IMR-90 (cell line): ENCODE measurements at regions not wholly inside any gene's neighbourhood (a gene's known extent, or its start where the extent isn't known, plus 50 kb on each side); places are given as distances from the start of the nearest gene placed in this dataset.

Source experiments
- ATAC-seq: fragments of 200-7000 bp; cut with Tn5 transposase; 2 replicates; pipeline ENCODE4 v1.9.1; 2020; ENCODE audit warnings: low read depth, mild to moderate bottlenecking, moderate library complexity
- BruUV-seq: library from RNA; stranded (reverse); fragments of 400-500 nt; replicated peaks from 2 replicates; lab custom pipeline; 2021; lab: Mats Ljungman, UMichigan
- CTCF ChIA-PET: fragments of 300-600 bp; formaldehyde crosslinking; extraction: SDS; loops from one replicate; lab custom pipeline; 2021; ENCODE audit warnings: antibody characterized with exemption; lab: Yijun Ruan, JAX
- POLR2A ChIA-PET: fragments of 300-600 bp; sonication (Branson Sonifier 250); formaldehyde crosslinking; loops from one replicate; lab custom pipeline; 2022; ENCODE audit warnings: antibody characterized with exemption; ENCODE audit not compliant: unreplicated experiment; lab: Charles Lee
- DNase-seq: peaks from one replicate; pipeline ENCODE4 v3.0.0; 2013
- H2AFZ ChIP-seq: replicated peaks from 2 replicates; pipeline ENCODE3; 2013; ENCODE audit warnings: low read length, mild to moderate bottlenecking; ENCODE audit not compliant: poor library complexity
- H2AK5ac ChIP-seq: 2 replicates; pipeline ENCODE4 v1.6.1; 2013; ENCODE audit warnings: low read depth, low read length, inconsistent platforms
- H2AK9ac ChIP-seq: replicated peaks from 2 replicates; pipeline ENCODE3; 2013; ENCODE audit warnings: mild to moderate bottlenecking, low read depth, low read length, moderate library complexity; ENCODE audit not compliant: poor library complexity
- H2BK120ac ChIP-seq: 2 replicates; pipeline ENCODE4 v1.6.1; 2013; ENCODE audit warnings: low read depth, low read length, inconsistent platforms
- H2BK15ac ChIP-seq: 3 replicates; pipeline ENCODE4 v1.6.1; 2013; ENCODE audit warnings: low read depth, low read length, inconsistent platforms
- H2BK20ac ChIP-seq: 2 replicates; pipeline ENCODE4 v1.6.1; 2013; ENCODE audit warnings: low read depth, mild to moderate bottlenecking, inconsistent platforms, low read length, moderate library complexity
- H2BK5ac ChIP-seq: 2 replicates; pipeline ENCODE4 v1.6.1; 2013; ENCODE audit warnings: mild to moderate bottlenecking, low read depth, low read length, inconsistent platforms; ENCODE audit not compliant: poor library complexity, severe bottlenecking
- H3K14ac ChIP-seq: replicated peaks from 2 replicates; pipeline ENCODE4 v1.6.1; 2013; ENCODE audit warnings: low read depth, low read length, inconsistent platforms
- H3K18ac ChIP-seq: 2 replicates; pipeline ENCODE4 v1.6.1; 2013; ENCODE audit warnings: low read depth, low read length, control low read depth
- H3K23ac ChIP-seq: 2 replicates; pipeline ENCODE4 v1.6.1; 2013; ENCODE audit warnings: low read depth, low read length, inconsistent platforms
- H3K27ac ChIP-seq: 2 replicates; pipeline ENCODE4 v1.5.1; 2013; ENCODE audit warnings: mild to moderate bottlenecking, control low read depth, low read length; ENCODE audit not compliant: insufficient read depth
- H3K27me3 ChIP-seq: 2 replicates; pipeline ENCODE4 v1.6.1; 2013; ENCODE audit warnings: low read length; ENCODE audit not compliant: control insufficient read depth, insufficient read depth
- H3K36me3 ChIP-seq: 2 replicates; pipeline ENCODE4 v1.6.1; 2013; ENCODE audit warnings: low read length, mixed read lengths; ENCODE audit not compliant: control insufficient read depth, insufficient read depth
- H3K4ac ChIP-seq: 2 replicates; pipeline ENCODE4 v1.6.1; 2013; ENCODE audit warnings: low read depth, low read length, inconsistent platforms
- H3K4me1 ChIP-seq: 2 replicates; pipeline ENCODE4 v1.6.1; 2013; ENCODE audit warnings: low read length, mixed read lengths; ENCODE audit not compliant: control insufficient read depth, insufficient read depth
- H3K4me2 ChIP-seq: 2 replicates; pipeline ENCODE4 v1.6.1; 2013; ENCODE audit warnings: low read depth, mild to moderate bottlenecking, control low read depth, low read length, moderate library complexity
- H3K4me3 ChIP-seq: 2 replicates; pipeline ENCODE4 v1.5.1; 2013; ENCODE audit warnings: low read depth, mild to moderate bottlenecking, control low read depth, low read length, moderate library complexity; ENCODE audit not compliant: insufficient read depth
- H3K56ac ChIP-seq: 2 replicates; pipeline ENCODE4 v1.6.1; 2013; ENCODE audit warnings: low read length, inconsistent platforms; ENCODE audit not compliant: insufficient read depth; ENCODE audit errors: extremely low read depth
- H3K79me1 ChIP-seq, 2 experiments: 2 replicates each; pipeline ENCODE4 v1.6.1; 2013; ENCODE audit warnings: low read length in 2 of 2, inconsistent platforms in 1 of 2, low read depth in 1 of 2
- H3K9ac ChIP-seq: 2 replicates; pipeline ENCODE4 v1.6.1; 2013; ENCODE audit warnings: low read depth, low read length, control low read depth
- H3K9me1 ChIP-seq: 2 replicates; pipeline ENCODE4 v1.6.1; 2013; ENCODE audit warnings: low read length, inconsistent platforms; ENCODE audit not compliant: insufficient read depth
- H3K9me3 ChIP-seq: 2 replicates; pipeline ENCODE4 v1.6.1; 2013; ENCODE audit warnings: low read length; ENCODE audit not compliant: control insufficient read depth, insufficient read depth
- H4K20me1 ChIP-seq: 2 replicates; pipeline ENCODE4 v1.6.1; 2013; ENCODE audit warnings: low read length, inconsistent platforms; ENCODE audit not compliant: insufficient read depth
- H4K5ac ChIP-seq: 2 replicates; pipeline ENCODE4 v1.6.1; 2013; ENCODE audit warnings: mild to moderate bottlenecking, low read depth, low read length, control low read depth
- H4K8ac ChIP-seq, 2 experiments: 2 replicates each; pipeline ENCODE4 v1.6.1; 2013; ENCODE audit warnings: low read depth in 2 of 2, low read length in 2 of 2, control low read depth in 1 of 2, inconsistent platforms in 1 of 2
- H4K91ac ChIP-seq: 2 replicates; pipeline ENCODE4 v1.6.1; 2013; ENCODE audit warnings: low read depth, low read length, inconsistent platforms; ENCODE audit not compliant: insufficient read depth
- BHLHE40 ChIP-seq: fragments of 150-350 bp; IDR thresholded peaks from 2 replicates; pipeline ENCODE4 v1.6.1; 2016; ENCODE audit warnings: mild to moderate bottlenecking, low read depth, low read length
- CEBPB ChIP-seq: IDR thresholded peaks from 2 replicates; pipeline ENCODE4 v1.6.1; 2012; ENCODE audit warnings: low read depth, low read length, improper control_type of control experiment
- CHD1 ChIP-seq: IDR thresholded peaks from 2 replicates; pipeline ENCODE4 v1.6.1; 2012; ENCODE audit warnings: low read depth, low read length, improper control_type of control experiment
- CTCF ChIP-seq: conservative IDR thresholded peaks from 2 replicates; pipeline ENCODE4 v1.5.1; 2012; ENCODE audit warnings: mild to moderate bottlenecking, low read depth, low read length, improper control_type of control experiment
- FOS ChIP-seq: fragments of 150-350 bp; IDR thresholded peaks from 2 replicates; pipeline ENCODE4 v1.6.1; 2016; ENCODE audit warnings: low read depth, low read length
- MAFK ChIP-seq: IDR thresholded peaks from 2 replicates; pipeline ENCODE4 v1.6.1; 2012; ENCODE audit warnings: low read depth, low read length, improper control_type of control experiment
- MAZ ChIP-seq: IDR thresholded peaks from 2 replicates; pipeline ENCODE4 v1.6.1; 2012; ENCODE audit warnings: low read depth, mild to moderate bottlenecking, low read length, improper control_type of control experiment, moderate library complexity, borderline replicate concordance
- NFE2L2 ChIP-seq: fragments of 150-350 bp; IDR thresholded peaks from 2 replicates; pipeline ENCODE4 v1.6.1; 2016; ENCODE audit warnings: low read depth, mild to moderate bottlenecking, low read length
- RFX5 ChIP-seq: IDR thresholded peaks from 2 replicates; pipeline ENCODE4 v1.8.0; 2012; ENCODE audit warnings: low read depth, mild to moderate bottlenecking, low read length, moderate library complexity
- SMC3 ChIP-seq: fragments of 150-350 bp; IDR thresholded peaks from 2 replicates; pipeline ENCODE4 v1.6.1; 2016; ENCODE audit warnings: low read depth, mild to moderate bottlenecking, antibody characterized with exemption, low read length, moderate library complexity
- USF2 ChIP-seq: fragments of 150-350 bp; IDR thresholded peaks from 2 replicates; pipeline ENCODE4 v1.6.1; 2017; ENCODE audit warnings: mild to moderate bottlenecking, antibody characterized with exemption, low read length, low read depth
- WGBS, 2 experiments: methylation state at CpG; one replicate each; pipeline versions ENCODE4 v1.1.5 to v1.1.7; 2013; ENCODE audit warnings: missing lambda C conversion rate in 2 of 2; ENCODE audit not compliant: insufficient read length in 1 of 2; ENCODE audit errors: extremely low coverage in 2 of 2; 5-methylcytosine and 5-hydroxymethylcytosine counted together
- dilution Hi-C: fragments of 300-500 bp; cut with HindIII; formaldehyde crosslinking; loops from one replicate; pipeline ENCODE4 v1.14.3; 2018; ENCODE audit warnings: low sequenced_read_pairs; ENCODE audit not compliant: unreplicated experiment
- in situ Hi-C: fragments of 300-500 bp; cut with MboI; formaldehyde crosslinking; loops from 3 replicates; pipeline ENCODE4 v1.14.3; 2019; ENCODE audit warnings: low sequenced_read_pairs, inconsistent platforms, mixed read lengths
- intact Hi-C: fragments of 100-400 bp; cut with micrococcal nuclease; formaldehyde crosslinking; loops from 2 replicates; pipeline ENCODE4 v1.10.0; 2022

- Histone ChIP-seq H3K14ac (no peak overlapping the region), H3K4me3 (no peak overlapping the region), H3K36me3 (no peaks in the 10 kb centered on the region), H4K91ac (no peak overlapping the region), H2BK15ac (no peak overlapping the region), H3K9me3 (no peaks in the 10 kb centered on the region), H3K4ac (no peak overlapping the region), H3K79me1 (no peaks in the 10 kb centered on the region), H2BK5ac (no peak overlapping the region), H3K18ac (no peak overlapping the region), H2AK5ac (no peak overlapping the region), H4K20me1 (peaks cover 4% of the 10 kb centered on the region; the same call in 1 of the 2 replicates), H3K27ac (no peak overlapping the region), H3K9me1 (peaks cover 37% of the 10 kb centered on the region), H3K23ac (no peak overlapping the region), H2AFZ (no peak overlapping the region), H4K5ac (no peak overlapping the region), H3K4me1 (peaks cover 32% of the 10 kb centered on the region), H2AK9ac (no peak overlapping the region), H3K9ac (no peak overlapping the region), H2BK20ac (no peak overlapping the region), H3K4me2 (no peak overlapping the region), H3K27me3 (no peaks in the 10 kb centered on the region), H2BK120ac (no peak overlapping the region), H4K8ac (no peak overlapping the region), H3K56ac (no peak overlapping the region)
- intact Hi-C loops = no loop called here
- ChIA-PET POLR2A (no interaction called here), CTCF (no interaction called here)
- no peak for TF ChIP-seq BHLHE40
- TF ChIP-seq MAZ = no peak
- no peak for TF ChIP-seq CHD1
- no peak for TF ChIP-seq FOS
- TF ChIP-seq USF2 = no peak
- TF ChIP-seq SMC3 = no peak
- no peak for TF ChIP-seq MAFK
- TF ChIP-seq CEBPB = no peak
- TF ChIP-seq CTCF = no peak
- TF ChIP-seq NFE2L2 = no peak
- TF ChIP-seq RFX5 = no peak
- ATAC-seq (no peak), DNase-seq (no peak)
- WGBS, 2 experiments = no CpG with 5 or more reads among the region's 7 CpGs
- no TSS peak for BruUV-seq
- in situ Hi-C loops = no loop called here
- dilution Hi-C loops = no loop called here
Observed at GRCh38 chr12:27187697-27188096, 56.4 kb upstream of the STK38L start.
